LNCaP clone FGC (cell line): ENCODE measurements at regions not wholly inside any gene's neighbourhood (a gene's known extent, or its start where the extent isn't known, plus 50 kb on each side); places are given as distances from the start of the nearest gene placed in this dataset.

Source experiments
- DNase-seq: peaks from one replicate; pipeline ENCODE4 v3.0.0-alpha.2; 2011; ENCODE audit warnings: low read depth
- H3K4me3 ChIP-seq: 2 replicates; pipeline ENCODE4 v1.5.1; 2011; ENCODE audit warnings: mild to moderate bottlenecking, low read depth, low read length, control low read depth
- CTCF ChIP-seq: IDR thresholded peaks from 2 replicates; pipeline ENCODE4 v1.5.1; 2012; ENCODE audit warnings: mild to moderate bottlenecking; ENCODE audit not compliant: control insufficient read depth, insufficient read depth; ENCODE audit errors: extremely low read depth

DNA sequence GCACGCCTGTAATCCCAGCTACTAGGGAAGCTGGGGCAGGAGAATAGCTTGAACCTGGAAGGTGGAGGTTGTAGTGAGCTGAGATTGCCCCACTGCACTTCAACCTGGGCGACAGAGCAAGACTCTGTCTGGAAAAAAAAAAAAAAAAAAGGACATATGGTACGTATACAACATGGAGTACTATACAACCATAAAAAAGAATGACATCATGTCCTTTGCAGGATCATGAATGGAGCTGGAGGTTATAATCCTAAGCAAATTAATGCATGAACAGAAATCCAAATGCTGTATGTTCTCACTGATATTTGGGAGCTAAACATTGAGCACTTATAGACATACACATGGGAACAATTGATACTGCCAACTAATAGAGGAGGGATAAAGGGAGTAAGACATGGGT is 99.3 kb upstream of the KCNJ3 start:
- no peak overlapping the region for H3K4me3 ChIP-seq
- DNase-seq, result no peak
- no peak for TF ChIP-seq CTCF

GRCh38 chr2:154600927-154601494 is 97.5 kb upstream of the KCNJ3 start:
- DNase-seq, result no peak
- H3K4me3 ChIP-seq, result no peak overlapping the region
- TF ChIP-seq CTCF, result no peak

- H3K4me3 ChIP-seq, result no peak overlapping the region
- DNase-seq, result no peak
- TF ChIP-seq CTCF, result no peak
These were observed 94.8 kb upstream of the KCNJ3 start for GRCh38 chr2:154603682-154604081.

DNA sequence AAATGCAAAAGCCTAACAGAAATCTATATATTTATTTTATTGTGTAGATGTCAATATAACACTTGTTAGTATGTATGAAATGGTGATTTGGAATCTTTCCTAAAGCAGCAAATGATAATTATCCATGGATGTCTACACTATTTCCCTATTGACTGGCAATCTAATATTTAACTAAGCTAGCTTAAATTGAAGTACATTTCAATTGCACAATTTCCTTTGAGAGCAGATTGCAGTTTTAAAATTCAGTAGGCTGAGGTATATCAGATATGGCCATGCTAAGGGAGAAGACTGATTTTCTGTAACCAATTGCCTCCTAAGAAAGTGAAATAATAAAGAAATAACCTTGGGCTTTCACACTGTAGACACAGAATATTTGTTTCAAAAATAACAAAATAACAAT is 90.1 kb upstream of the KCNJ3 start:
- TF ChIP-seq CTCF, result no peak
- no peak overlapping the region for H3K4me3 ChIP-seq
- no peak for DNase-seq

- H3K4me3 ChIP-seq, result no peak overlapping the region
- no peak for DNase-seq
- TF ChIP-seq CTCF, result no peak
These were observed 83.6 kb upstream of the KCNJ3 start for GRCh38 chr2:154614906-154615305.

DNA sequence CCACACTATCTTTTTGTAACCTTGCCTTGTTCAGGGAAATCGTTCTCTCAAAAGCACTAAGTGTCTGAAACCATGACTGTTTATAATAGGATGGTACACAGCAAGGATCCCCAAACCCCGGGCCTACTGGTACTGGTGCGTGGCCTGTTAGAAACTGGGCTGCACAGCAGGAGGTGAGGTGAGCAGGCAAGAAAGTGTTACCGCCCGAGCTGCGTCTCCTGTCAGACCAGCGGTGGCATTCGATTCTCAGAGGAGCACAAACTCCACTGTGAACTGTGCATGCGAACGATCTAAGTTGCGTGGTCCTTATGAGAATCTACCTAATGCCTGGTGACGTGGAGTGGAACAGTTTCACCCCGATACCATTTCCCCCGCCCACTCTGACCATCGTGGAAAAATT is 81.8 kb upstream of the KCNJ3 start:
- H3K4me3 ChIP-seq, result no peak overlapping the region
- no peak for TF ChIP-seq CTCF
- no peak for DNase-seq

GRCh38 chr2:154620471-154620870 is 78.0 kb upstream of the KCNJ3 start:
- no peak overlapping the region for H3K4me3 ChIP-seq
- no peak for TF ChIP-seq CTCF
- DNase-seq, result no peak
